Inflammatory macrophage treated with lipopolysaccharide for 1 hour (primary cell): ENCODE measurements at regions not wholly inside any gene's neighbourhood (a gene's known extent, or its start where the extent isn't known, plus 50 kb on each side); places are given as distances from the start of the nearest gene placed in this dataset.

ENCODE experiments used
- DNase-seq, 2 donors: peaks; one replicate each; pipeline ENCODE4 v3.0.0-alpha.2; 2020 to 2022

DNA sequence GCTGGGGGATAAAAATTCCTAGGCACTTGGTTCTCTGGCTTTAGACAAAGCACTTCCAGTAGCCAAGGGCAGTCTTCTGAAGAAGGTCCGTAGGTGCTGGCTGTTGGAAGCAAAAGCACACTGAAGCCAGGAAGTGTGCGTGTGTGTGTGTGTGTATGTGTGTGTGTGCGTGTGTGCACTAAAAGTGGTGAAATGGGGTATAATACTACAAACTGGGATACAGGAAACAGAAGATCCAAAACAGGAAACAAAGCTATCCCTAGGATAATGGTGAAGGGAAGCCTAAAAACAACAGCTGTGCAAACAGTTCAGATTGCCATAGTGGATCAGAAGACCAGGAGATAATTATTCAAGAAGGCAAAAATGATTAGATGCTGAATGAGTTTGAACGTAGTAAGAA lies 103.4 kb downstream of the IL20RB start:
- no peak for DNase-seq

DNA sequence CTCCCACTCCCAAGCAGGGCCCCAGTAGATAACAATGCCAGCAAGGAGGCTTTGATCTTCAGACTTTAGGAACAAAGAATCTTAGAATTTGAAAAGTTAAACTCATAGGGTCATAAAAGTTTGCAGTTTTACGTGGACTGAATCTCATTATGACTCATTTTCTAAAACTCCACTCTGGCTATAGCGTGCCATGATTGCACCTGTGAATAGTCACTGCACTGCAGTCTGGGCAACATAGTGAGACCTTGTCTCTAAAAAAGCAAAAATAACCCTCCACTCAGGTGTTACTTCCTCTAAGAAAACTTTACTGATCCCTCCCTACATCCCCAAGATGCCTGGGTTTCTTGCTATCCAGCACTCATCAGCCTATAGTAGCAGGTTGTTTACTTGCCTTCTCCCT lies 104.5 kb downstream of the IL20RB start:
- no peak for DNase-seq

DNA sequence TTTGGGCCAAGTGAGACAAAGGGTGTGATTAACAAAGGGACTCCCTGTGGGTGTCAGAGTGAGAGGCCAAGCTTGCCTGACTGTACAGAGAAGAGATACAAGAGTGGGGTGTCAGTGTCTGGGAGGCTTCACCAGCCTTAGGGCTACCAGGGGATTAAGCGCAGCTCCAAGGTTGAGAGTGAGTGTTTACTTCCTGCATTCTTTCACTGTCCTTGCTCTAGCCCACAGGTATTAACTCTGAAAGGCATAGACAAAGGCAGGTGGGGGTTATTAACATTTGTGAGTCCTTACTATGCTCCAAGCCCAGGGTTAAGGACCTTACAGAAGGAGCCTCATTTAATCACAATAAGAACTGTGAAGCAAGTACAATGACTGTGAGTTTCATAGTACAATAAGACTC lies 107.6 kb downstream of the IL20RB start:
- DNase-seq = no peak

DNA sequence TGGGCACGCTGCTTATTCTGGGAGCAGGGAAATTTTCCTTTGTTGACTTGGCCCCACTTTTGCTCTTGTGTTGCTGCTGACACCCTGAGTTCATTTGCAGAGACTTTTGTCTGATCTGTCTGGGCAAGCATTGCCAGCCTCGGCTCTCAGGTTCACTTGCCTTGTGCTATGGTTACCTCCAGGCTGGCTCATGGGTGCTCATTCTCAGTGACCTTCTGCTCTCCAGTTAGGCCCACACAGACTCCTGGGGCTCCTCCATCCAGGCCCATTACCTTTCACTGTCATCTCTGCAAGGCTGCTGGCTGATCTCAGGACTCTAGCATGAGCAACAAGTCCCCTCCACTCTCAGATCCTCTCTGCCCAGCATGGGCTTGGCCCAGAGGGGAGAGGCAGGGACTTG lies 108.3 kb downstream of the IL20RB start:
- DNase-seq = no peak

DNA sequence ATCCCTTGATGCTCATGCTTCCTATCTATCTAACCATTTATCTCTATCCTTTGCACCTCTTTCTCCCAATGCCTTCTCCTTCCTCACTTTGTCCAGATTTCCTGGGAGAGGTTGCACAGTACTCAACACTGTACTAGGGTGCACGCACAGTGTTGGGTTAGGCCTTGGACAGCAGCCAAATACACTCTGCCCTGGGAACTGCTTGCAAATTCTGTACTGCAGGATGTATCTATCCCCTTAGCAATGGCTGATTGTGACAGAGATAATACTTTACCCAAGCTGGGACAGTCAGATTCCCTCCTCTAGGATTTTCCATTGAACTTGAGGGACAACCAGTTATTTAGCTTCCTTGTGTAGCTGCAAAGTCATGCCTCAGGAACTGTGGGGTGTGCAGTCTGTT lies 113.3 kb downstream of the IL20RB start:
- no peak for DNase-seq

DNA sequence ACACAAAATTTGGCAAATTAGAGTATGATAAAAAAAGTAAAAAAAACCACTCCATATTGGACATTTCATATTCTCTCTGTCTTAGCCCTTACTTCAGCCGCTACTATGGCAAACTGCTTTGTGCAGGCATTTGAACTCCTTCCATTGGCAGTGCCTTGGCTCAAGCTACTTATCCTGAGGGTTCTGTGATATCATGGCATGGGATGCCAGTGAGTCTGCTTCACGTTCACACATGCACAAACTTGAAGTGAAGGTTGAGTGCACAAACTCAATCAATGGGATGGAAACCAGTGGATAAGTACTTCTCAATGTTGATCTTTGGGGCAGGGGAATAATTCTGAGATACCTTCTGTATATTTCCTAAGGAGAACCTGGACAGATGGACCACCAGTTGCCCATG lies 117.2 kb downstream of the IL20RB start:
- DNase-seq = no peak

DNA sequence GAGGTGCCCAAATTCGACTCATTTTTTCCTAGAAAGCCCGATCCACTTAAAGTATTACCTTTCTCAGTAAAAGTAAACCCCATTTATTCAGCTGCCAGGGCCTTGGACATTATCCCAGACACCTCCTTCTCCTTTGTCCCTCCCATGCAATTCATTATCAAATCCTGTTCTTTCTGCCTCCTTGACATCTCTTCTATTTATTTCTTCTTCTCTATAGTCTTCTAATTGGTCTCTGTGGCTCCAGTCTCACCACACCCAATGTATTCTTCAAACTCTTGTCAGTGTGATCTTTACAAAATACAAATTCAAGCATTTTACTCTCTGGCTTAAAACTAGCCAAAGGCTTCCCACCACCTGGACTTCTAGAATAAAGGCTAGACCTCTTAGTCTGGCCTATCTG lies 120.3 kb downstream of the IL20RB start:
- no peak for DNase-seq

DNA sequence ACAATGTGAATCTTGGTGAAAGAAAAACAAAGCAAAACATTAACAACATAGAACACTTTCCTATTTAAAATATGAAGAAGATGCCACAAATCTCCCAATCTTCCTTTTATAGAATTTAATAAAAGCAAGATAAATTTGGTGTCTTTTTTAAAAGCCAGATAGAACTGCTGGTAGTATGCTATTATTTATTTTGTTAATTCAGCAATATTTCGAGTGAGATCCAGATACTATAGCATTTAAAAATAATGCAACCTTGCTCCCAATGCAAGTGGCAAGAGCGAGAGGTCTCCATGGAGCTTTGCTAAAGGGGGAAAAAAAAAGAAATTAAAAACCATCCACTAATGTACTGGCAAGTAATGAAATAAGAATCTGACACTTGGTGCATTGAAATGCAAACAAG lies 121.8 kb downstream of the IL20RB start:
- DNase-seq = no peak

DNA sequence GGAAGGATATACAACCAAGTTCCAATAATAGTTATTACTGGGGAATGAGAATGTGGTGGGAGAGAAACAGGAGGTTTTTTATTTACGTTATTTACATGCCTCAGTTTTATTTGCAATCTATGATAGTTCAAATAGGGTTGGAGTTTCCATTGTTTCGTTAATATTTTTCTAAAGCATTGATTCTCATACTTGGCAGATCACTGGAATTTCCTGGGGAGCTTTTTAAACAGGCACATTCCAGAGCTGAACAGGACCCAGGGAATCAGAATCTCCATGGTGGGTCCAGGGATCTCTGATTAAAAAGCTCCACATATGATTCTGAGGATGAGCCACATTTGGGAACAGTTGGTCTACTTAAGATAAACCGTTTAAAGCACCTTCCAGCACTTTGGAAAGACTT lies 123.9 kb downstream of the IL20RB start:
- DNase-seq = no peak

DNA sequence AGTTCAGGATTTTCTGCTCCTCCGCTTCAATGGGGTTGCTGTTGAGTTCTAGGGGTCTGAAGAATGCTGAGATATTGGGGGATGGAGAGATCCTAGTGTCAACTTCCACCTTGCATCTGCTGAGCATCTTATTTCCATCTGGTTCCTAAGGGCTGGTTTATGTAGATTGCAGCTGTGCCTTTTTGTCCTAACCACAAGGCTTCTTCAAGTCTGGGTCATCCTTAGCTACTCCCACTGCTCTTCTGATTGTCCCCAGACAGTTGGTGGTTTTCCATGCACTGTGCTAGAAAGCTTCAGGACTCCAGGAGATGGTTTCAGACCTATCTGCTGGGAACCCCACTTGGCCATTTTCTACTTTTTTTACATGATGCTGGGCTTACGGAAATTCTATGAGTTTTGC lies 125.0 kb downstream of the IL20RB start:
- DNase-seq = no peak

DNA sequence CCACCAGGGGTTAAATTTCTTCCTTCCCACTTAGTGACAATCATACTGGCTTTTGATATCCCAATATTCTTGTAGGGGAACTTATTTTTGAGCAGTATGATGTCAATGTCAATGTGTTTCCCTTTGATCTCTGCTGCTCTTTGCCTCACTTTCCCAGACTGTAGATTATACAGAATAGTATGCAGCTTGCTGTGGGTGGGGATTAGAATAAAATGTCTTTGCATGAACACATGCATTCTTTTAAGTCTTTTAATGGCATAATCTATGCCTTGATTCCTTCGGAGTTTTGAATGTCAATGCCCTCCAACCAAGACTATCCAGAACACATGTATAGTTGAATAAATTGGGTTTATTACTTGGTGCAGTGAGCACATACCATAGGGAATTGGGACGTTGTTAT lies 125.5 kb downstream of the IL20RB start:
- no peak for DNase-seq

DNA sequence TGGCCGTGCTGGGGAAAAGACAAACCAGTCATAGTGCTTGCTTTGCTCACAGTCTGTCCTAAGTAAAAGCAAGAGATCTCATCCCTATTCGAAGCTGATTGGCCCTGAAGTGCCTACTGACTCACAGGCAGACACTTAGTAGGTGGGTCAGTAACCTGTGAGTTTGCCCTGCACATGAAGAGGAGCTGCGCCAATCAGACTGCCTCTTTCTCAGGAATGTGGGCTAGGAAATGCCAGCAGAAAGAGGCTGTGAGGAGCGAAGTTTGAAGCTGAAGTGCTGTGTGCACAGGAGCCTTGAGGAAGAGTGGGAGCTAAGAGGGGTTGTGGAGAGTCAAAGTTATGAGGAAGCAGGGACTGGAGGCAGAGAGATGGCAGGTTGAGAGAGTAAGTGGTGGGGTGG lies 126.8 kb downstream of the IL20RB start:
- no peak for DNase-seq

DNA sequence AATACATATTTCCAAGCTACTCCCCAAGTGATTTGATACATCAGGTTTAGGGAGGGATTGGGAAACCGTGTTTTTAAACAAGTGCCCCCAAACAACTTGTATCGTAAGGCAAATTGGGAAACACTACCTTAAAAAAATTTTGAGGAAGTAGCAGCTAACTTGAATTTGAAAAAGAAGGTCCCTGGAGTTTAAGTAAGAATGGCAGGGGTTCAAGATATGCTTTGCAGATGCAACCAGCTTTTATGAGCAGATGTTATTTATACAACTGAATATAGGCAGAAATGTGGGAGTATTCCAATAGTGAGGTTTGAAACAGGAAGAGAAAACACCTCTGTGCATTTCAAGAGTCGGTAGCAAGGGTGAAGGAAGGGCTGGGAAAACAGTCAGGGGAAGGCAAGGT lies 139.6 kb downstream of the IL20RB start:
- no peak for DNase-seq

DNA sequence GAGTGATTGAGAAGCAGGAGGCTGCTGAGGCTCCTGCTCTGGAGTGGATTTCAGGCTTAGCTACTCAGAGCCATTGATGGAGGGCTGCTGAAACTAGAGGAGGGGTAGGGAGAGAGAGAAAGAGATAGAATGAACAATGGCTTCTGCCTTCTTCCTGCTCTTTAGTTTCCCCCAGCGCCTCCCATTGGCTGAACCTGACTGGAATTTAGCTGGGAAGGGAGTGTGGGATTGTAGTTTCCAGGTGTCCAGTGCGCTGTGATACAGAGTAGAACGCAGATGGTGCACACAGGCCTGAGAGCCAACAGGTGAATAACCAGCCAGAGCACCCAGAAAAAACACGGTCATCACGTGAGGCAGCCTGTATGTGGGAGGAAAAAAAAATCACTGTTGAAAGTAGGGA lies 140.1 kb downstream of the IL20RB start:
- no peak for DNase-seq

DNA sequence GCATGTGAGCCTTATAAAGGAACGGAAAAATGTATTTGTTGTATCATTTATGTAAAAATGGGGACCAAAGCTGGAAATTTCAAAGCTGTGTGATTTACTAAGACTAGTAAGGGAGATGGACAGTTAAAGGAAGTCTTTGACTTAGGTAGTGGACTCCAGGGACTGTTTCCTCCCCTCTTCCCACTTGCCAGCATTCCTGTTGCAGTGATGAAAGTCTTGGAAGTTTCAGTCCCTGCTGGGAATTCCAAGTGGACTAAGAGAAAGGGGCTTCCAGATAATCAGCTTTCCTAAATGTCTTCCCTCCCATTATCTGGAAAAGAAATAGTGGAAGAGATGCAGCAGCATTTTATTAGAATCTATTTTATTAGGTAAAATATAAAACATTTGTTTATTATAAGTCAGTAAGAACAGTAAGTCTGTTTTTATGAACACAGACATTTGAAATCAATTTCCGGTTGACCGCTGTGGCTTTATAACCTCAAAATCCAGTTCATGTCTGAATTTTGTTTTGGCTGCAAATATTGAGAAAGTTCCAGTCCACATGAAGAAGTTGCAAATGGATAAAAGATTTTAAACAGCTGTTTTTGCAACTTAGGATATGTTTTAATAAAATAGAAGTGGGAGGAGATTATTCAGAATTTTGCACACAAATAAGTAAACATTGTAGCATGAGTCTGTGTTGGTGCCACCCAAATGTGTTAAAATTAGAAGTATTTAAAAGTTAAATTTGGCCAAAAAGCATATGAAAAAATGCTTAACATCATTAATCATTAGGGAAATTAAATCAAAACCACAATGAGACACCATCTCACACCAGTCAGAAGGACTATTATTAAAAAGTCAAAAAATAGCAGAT lies 141.8 kb downstream of the IL20RB start:
- no peak for DNase-seq

DNA sequence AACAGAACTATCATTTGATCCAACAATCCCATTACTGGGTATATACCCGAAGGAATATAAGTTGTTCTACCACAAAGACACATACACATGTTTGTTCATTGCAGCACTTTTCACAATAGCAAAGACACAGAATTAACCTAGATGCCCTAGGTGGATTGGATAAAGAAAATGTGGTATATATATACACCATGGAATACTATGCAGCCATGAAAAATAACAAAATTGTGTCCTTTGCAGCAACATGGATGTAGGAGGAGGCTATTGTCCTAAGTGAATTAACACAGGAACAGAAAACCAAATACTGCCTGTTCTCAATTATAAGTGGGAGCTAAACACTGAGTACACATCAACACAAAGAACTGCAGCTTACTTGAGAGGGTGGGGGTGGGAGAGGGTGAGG lies 142.5 kb downstream of the IL20RB start:
- DNase-seq = no peak

DNA sequence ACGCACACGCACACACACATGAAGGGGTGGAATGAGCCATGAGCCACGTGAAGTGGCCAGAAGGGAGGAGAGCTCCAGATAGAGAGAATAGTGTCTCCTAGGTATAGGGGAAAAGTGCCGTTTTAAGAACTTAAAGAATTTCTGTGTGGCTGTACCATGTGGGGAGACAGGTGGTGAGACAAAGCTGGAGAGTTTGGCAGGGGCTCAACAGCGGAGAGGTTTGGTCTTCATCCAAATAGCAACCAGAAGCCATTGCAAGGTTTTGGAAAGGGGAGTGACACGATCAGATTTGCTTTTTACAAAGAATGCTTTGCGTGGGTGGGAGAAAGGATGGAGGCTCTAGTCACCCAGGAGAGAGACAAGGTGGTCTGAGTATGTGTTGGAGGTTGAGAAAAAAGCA lies 146.0 kb downstream of the IL20RB start:
- DNase-seq = no peak

DNA sequence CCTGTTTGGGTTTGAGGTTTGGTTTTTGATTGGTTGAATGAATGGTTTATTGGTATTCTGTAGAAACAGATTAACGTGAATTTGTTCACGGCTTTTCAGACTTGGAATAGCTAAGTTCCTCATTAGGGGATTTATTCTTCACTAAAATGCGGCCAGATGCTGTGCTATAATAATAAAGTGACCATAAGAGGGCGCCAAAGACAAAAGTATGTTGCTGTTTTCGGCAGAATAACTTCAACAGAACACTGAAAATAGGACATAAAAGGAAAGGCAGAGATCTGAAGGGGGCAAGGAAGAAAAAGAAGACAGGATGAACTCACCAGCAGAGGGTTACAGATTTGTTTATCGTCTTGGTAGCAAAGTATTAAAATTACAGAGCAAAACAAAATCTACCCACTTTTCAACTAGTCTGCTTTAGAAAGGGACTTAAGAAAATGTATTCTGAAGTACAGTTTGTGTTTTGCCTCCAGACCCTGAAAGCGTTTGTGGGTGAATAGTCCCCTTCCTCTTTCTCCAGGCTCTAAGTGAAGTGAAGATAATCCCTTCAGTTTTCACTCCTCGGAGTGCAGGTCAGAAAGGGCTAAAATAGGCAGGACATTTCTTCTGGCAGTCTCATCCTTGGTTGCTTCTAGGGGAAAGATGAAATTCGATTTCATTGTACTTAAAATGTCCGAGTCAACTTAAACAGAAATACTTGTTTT lies 147.6 kb downstream of the IL20RB start:
- DNase-seq = peak; percentile 41 to 86

DNA sequence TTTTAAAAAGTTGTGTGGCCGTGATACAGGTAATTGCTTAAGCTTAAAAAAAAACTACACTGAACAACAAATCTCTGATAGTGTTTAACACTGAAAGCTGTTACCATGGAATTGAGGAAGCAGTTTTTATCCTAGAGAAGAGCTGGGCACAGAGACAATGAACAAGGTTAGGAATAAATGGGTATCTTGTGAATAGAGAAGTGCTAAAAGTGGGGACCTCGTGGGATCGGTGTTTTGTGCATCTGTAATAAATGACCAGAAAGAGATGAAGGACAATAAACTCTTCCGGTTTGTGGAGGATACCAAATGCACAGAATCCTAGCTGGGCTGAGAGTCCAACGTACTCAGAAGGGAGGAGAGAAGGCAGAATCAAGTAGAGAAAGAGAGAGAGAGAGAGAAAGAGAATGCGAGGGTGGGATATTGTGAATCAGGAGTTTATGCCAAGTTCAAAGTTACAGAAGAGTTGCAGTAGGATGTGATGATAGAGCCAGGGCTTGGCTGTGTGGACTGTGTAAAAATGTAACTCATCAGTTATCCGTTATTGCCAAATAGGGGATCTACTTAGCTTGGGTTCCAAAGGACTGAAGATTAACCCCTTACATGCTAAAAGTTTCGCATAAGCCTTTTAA lies 148.9 kb downstream of the IL20RB start:
- DNase-seq = no peak

DNA sequence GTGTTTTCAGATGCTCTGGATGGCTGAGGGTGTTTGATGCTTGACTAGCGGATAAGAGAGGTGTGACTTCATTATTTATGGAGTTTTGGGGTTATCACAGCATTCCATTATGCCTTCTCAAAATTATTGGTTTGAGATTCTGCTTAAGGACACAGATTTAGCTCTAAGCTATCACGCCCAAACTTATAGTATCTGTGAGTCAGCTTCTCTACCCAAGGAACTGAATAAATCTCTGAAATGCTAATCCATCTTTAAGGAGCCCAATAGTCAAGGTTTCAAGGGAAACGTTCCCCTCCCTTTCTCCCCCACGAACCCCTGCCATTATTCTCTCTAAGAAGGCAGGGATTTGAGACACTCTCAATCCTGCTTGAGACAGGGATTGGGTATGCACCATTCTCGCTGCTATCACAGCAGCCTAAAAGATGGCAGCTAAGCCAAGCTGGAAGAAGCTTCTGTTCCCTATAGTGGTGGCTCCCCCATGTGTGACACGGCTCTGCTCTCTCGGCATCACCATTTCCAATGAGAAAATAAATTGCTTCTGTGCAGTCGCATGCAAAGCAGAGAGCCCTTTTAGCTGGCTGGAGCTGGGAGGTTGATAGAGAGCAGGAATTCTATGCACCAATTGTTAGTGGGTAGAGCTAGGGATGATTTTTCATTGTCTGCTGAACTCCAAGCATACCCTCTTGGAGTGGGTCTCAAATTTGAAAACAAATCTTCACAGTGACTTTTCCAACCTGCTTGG lies 151.1 kb downstream of the IL20RB start:
- no peak for DNase-seq

DNA sequence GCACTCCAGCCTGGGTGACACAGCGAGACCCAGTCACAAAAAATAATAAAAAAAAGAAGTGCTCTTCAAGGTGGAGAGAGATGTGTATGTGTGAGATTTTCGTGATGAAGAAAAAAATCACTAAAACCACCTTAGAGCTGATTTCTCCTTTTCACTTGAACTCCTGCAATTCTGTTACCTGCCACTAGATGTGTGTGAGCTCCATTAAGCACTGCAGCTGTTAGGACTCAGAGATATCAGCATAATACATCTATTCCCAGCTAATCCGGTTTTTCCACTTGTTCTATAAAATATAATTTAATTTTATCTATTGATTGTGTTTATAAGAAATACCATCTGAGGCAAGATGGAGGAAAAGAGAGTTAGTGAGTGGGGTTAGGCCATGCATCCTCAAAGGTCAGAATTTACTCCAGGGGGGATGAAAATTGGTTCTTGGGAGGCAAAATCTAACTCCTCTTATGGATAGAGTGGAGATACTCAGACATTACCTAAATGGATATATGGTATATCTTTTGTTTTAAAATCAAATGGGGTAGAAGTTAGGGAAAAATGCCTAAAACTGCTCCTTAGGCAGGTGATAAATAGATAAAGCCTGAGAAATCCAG lies 152.7 kb downstream of the IL20RB start:
- DNase-seq = peak in 1 of 2 donors; percentile 6

DNA sequence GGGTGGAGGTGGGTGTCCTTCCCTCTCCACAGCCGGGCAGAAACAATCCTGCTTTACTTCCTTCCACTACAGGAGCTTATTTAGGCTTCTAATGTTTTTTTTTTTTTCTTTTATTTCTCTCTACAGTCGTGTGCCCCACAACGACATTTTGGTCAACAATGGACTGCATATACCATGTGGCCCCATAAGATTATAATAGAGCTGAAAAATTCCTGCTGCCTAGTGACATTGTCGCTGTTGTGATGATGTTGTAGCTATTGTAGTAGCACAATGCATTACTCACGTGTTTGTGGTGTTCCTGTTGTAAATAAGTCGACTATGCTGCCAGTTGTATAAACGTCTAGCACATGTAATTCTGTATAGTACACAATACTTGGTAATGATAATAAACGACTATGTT lies 153.7 kb downstream of the IL20RB start:
- no peak for DNase-seq

DNA sequence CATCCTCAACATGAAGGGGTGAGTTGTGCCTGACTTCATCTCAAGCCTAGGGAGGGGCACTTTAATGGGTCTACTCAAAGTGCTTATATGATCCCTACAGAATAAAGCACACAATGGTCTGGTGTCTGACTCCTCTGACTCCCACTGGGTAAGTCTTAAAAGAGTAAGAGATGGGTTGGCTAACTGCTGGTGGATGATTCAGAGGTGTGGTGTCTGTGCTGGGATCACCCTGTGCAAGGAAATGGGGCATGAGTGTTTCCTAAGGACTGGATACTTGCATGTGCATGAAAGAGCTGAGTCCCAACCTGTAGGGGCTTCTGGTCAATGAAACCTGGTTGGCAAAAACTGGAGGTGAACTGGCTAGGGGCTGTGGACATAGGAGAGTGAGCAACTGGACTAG lies 158.8 kb downstream of the IL20RB start:
- no peak for DNase-seq
